ENCODE measurements at regions not wholly inside any gene's neighbourhood (a gene's known extent, or its start where the extent isn't known, plus 50 kb on each side); places are given as distances from the start of the nearest gene placed in this dataset.

GRCh38 chr10:65675236-65675635 is 1250.6 kb upstream of the LRRTM3 start:
- 29 to 100% (median 86%) methylated on average over 1 to 7 of the region's 7 CpGs for WGBS, 10 experiments
- H3K27ac ChIP-seq, result no peak overlapping the region
- in situ Hi-C loops (cut with MboI; ENCODE audit: low pct_unique_long_range_greater_than_20kb in 2 of 9, low sequenced_read_pairs in 9 of 9, unreplicated experiment in 9 of 9), result no loop called here
- no peaks in the 10 kb centered on the region for H3K4me1 ChIP-seq (replicated peaks in 1 of 2)
- H3K4me3 ChIP-seq, result no peak overlapping the region
- ATAC-seq (replicated peaks in 6 of 8), result no peak

DNA sequence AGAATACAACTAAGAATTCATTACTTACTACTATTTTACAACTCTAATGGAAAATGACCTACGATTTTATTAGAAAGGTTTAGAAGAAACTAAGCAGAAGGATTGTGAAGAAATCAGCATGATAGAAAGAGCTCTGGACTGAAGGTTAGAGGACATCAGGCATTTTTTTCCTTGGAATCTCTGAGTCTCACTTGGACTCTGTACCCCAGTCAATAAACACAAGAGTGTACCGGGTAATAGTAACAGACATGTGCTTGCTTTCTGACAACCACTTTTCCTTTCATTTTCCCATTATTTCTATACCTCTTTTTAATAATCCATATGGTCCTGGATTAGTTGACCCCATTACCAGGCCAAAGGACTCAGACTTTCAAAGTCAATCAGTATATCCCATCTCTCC is 1240.9 kb upstream of the LRRTM3 start:
- 11 to 100% (median 84%) methylated on average over 1 to 2 of the region's 2 CpGs for WGBS, 10 experiments
- in situ Hi-C loops (cut with MboI; ENCODE audit: low pct_unique_long_range_greater_than_20kb in 2 of 9, low sequenced_read_pairs in 9 of 9, unreplicated experiment in 9 of 9), result no loop called here
- Histone ChIP-seq H3K4me3 (no peak overlapping the region), H3K4me1 (replicated peaks in 1 of 2) (no peaks in the 10 kb centered on the region), H3K27ac (no peak overlapping the region)
- no peak for ATAC-seq (replicated peaks in 6 of 8)

GRCh38 chr10:65701168-65701776 is 1224.6 kb upstream of the LRRTM3 start:
- Histone ChIP-seq H3K27ac (no peak overlapping the region), H3K4me3 (no peak overlapping the region), H3K4me1 (replicated peaks in 1 of 2) (no peaks in the 10 kb centered on the region)
- WGBS, 10 experiments, result 0 to 86% (median 71%) methylated on average over 1 of the region's 1 CpG; no CpG with 5 or more reads in 1 of the 10 experiments
- no peak for ATAC-seq (replicated peaks in 6 of 8)
- in situ Hi-C loops (cut with MboI; ENCODE audit: low pct_unique_long_range_greater_than_20kb in 2 of 9, low sequenced_read_pairs in 9 of 9, unreplicated experiment in 9 of 9), result no loop called here

- in situ Hi-C loops (cut with MboI; ENCODE audit: low pct_unique_long_range_greater_than_20kb in 2 of 9, low sequenced_read_pairs in 9 of 9, unreplicated experiment in 9 of 9), result no loop called here
- ATAC-seq (replicated peaks in 6 of 8), result no peak
- no peaks in the 10 kb centered on the region for H3K4me1 ChIP-seq (replicated peaks in 1 of 2)
- no peak overlapping the region for H3K4me3 ChIP-seq
- H3K27ac ChIP-seq, result no peak overlapping the region
- WGBS, 10 experiments, result 0 to 100% (median 0%) methylated on average over 1 of the region's 1 CpG; no CpG with 5 or more reads in 6 of the 10 experiments
Observed at GRCh38 chr10:65708057-65708456, 1217.8 kb upstream of the LRRTM3 start.

DNA sequence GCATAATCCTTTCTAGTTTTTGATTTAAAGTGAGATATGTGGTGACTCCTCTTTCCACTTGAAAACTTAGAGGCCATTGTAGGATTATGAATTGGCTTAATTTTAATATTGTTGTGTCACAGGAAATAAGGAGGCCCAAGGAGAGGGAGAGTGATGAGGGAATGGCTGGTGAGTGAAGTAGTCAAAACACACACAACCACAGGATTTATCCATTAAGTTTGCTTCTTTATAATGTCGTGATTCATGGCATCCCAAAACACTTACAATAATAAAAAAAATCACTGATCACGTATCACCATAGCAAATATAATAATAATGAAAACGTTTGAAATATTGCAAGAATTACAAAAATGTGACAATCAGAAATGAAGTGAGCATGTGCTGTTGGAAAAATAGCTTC is 1215.5 kb upstream of the LRRTM3 start:
- H3K4me1 ChIP-seq (replicated peaks in 1 of 2), result no peaks in the 10 kb centered on the region
- in situ Hi-C loops (cut with MboI; ENCODE audit: low pct_unique_long_range_greater_than_20kb in 2 of 9, low sequenced_read_pairs in 9 of 9, unreplicated experiment in 9 of 9), result no loop called here
- H3K4me3 ChIP-seq, result no peak overlapping the region
- no peak overlapping the region for H3K27ac ChIP-seq
- no peak for ATAC-seq (replicated peaks in 6 of 8)
- 0 to 90% (median 73%) methylated on average over 2 to 3 of the region's 3 CpGs for WGBS, 10 experiments

DNA sequence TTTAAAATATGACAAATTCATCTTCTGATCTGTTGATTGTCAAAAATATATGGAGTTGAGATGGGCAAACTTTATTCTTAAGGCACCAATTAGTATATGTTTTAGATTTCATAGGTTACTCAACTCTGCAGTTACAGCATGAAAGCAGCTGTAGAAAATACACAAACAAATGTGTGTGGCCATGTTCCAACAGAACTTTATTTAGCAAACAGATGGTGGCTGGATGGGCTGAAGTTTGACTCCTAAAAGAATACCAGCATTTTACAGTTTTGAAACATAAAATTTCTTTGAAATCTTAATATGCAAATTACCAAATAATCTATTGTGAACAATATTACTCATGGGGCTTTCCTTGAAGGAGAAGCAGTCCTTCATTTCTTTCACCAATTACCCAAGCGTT is 1206.0 kb upstream of the LRRTM3 start:
- Histone ChIP-seq H3K27ac (no peak overlapping the region), H3K4me1 (replicated peaks in 1 of 2) (no peaks in the 10 kb centered on the region), H3K4me3 (no peak overlapping the region)
- WGBS, 10 experiments, result 0 to 100% (median 29%) methylated on average over 1 of the region's 1 CpG; no CpG with 5 or more reads in 1 of the 10 experiments
- ATAC-seq (replicated peaks in 6 of 8), result no peak
- in situ Hi-C loops (cut with MboI; ENCODE audit: low pct_unique_long_range_greater_than_20kb in 2 of 9, low sequenced_read_pairs in 9 of 9, unreplicated experiment in 9 of 9), result no loop called here

DNA sequence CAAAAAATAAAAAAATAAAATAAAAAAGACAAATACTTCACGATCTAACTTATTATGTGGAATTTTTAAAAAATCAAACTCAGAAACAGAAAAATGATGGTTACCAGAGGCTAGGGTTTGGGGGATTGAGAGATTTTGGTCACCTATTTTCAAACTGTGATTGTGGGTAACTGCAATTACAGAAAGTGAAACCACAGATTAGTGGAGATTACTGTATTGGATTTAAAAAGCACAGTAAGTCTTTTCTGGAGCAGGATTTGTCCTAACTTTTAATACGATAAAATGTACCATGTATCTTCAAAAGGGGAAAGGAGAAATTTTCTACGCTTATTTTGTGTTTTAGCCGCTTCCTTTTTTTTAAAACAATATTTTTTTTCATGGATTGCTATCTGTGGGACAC is 1204.9 kb upstream of the LRRTM3 start:
- ATAC-seq (replicated peaks in 6 of 8), result no peak
- no peak overlapping the region for H3K4me3 ChIP-seq
- in situ Hi-C loops (cut with MboI; ENCODE audit: low pct_unique_long_range_greater_than_20kb in 2 of 9, low sequenced_read_pairs in 9 of 9, unreplicated experiment in 9 of 9), result no loop called here
- no peak overlapping the region for H3K27ac ChIP-seq
- WGBS, 10 experiments, result 15 to 100% (median 79%) methylated on average over 1 to 4 of the region's 4 CpGs
- no peaks in the 10 kb centered on the region for H3K4me1 ChIP-seq (replicated peaks in 1 of 2)

DNA sequence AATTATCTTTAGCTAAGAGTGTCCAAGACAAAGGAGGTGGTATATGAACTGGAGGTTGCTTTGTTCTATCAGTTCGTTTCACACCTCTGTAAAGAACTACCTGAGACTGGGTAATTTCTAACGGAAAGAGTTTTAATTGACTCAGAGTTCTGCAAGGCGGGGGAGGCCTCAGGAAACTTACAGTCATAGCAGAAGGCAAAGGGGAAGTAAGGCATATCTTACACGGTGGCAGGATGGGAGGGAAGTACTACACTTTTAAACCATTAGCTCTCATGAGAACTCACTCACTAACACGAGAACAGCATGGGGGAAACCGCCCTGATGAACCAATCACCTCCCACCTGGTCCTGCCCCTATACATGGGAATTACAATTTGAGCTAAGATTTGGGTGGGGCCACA is 1202.3 kb upstream of the LRRTM3 start:
- Histone ChIP-seq H3K27ac (no peak overlapping the region), H3K4me3 (no peak overlapping the region), H3K4me1 (replicated peaks in 1 of 2) (no peaks in the 10 kb centered on the region)
- ATAC-seq (replicated peaks in 6 of 8), result no peak
- in situ Hi-C loops (cut with MboI; ENCODE audit: low pct_unique_long_range_greater_than_20kb in 2 of 9, low sequenced_read_pairs in 9 of 9, unreplicated experiment in 9 of 9), result no loop called here
- 17 to 100% (median 87%) methylated on average over 1 to 4 of the region's 6 CpGs; no CpG with 5 or more reads in 4 of the 10 experiments for WGBS, 10 experiments

DNA sequence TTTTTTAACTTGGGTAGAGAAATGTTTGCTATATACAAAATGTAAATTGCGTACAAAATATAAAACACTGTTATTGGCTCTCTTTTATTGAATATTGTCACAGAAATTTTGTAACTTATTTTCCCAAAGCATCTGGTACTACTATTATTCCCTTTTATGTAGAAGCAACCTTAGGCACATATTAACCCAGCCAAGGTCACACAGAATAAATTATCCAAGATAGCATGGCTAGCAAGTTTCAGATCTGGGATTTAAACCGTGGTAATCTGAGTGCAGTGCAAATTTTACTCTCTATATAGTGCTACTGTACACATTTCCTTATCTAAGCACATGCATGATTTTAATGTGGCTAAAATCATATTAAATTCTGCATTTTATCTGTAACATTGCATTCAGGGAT is 1190.5 kb upstream of the LRRTM3 start:
- no peak for ATAC-seq (replicated peaks in 6 of 8)

GRCh38 chr10:65742906-65743305 is 1182.9 kb upstream of the LRRTM3 start:
- no peak for ATAC-seq (replicated peaks in 6 of 8)
- no peak overlapping the region for H3K27ac ChIP-seq
- in situ Hi-C loops (cut with MboI; ENCODE audit: low pct_unique_long_range_greater_than_20kb in 2 of 9, low sequenced_read_pairs in 9 of 9, unreplicated experiment in 9 of 9), result no loop called here
- H3K4me1 ChIP-seq (replicated peaks in 1 of 2), result no peaks in the 10 kb centered on the region
- H3K4me3 ChIP-seq, result no peak overlapping the region
- 0 to 100% (median 77%) methylated on average over 1 of the region's 1 CpG; no CpG with 5 or more reads in 5 of the 10 experiments for WGBS, 10 experiments

More for the DNA sequence above, 1190.5 kb upstream of the LRRTM3 start:
- in situ Hi-C loops (cut with MboI; ENCODE audit: low pct_unique_long_range_greater_than_20kb in 2 of 9, low sequenced_read_pairs in 9 of 9, unreplicated experiment in 9 of 9), result no loop called here
- H3K4me1 ChIP-seq (replicated peaks in 1 of 2), result no peaks in the 10 kb centered on the region
- WGBS, 10 experiments, result 38 to 100% (median 80%) methylated on average over 1 to 2 of the region's 2 CpGs; no CpG with 5 or more reads in 1 of the 10 experiments
- H3K27ac ChIP-seq, result no peak overlapping the region
- no peak overlapping the region for H3K4me3 ChIP-seq

DNA sequence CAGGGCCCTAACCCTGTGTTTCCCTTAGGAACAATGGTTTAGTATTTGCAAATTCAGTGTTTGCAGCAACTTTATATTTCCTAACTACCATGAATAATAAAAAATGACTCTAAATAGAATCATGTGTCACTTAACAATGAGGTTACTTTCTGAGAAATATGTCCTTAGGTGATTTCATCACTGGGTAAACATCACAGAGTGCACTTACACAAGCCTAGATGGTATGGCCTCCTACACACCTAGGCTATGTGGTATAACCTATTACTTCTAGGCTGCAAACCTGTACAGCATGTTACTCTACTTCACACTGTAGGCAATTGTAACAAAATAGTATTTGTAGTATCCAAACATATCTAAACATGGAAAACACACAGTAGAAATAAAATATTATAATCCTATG is 1174.6 kb upstream of the LRRTM3 start:
- Histone ChIP-seq H3K27ac (no peak overlapping the region), H3K4me3 (no peak overlapping the region), H3K4me1 (replicated peaks in 1 of 2) (no peaks in the 10 kb centered on the region)
- no peak for ATAC-seq (replicated peaks in 6 of 8)
- in situ Hi-C loops (cut with MboI; ENCODE audit: low pct_unique_long_range_greater_than_20kb in 2 of 9, low sequenced_read_pairs in 9 of 9, unreplicated experiment in 9 of 9), result no loop called here

GRCh38 chr10:65751896-65752295 is 1173.9 kb upstream of the LRRTM3 start:
- no peak overlapping the region for H3K27ac ChIP-seq
- in situ Hi-C loops (cut with MboI; ENCODE audit: low pct_unique_long_range_greater_than_20kb in 2 of 9, low sequenced_read_pairs in 9 of 9, unreplicated experiment in 9 of 9), result no loop called here
- ATAC-seq (replicated peaks in 6 of 8), result no peak
- H3K4me3 ChIP-seq, result no peak overlapping the region
- no peaks in the 10 kb centered on the region for H3K4me1 ChIP-seq (replicated peaks in 1 of 2)
- 0 to 78% (median 60%) methylated on average over 1 of the region's 1 CpG; no CpG with 5 or more reads in 3 of the 10 experiments for WGBS, 10 experiments

- no peak overlapping the region for H3K4me3 ChIP-seq
- 11 to 90% (median 55%) methylated on average over 1 of the region's 1 CpG; no CpG with 5 or more reads in 1 of the 10 experiments for WGBS, 10 experiments
- H3K4me1 ChIP-seq (replicated peaks in 1 of 2), result no peaks in the 10 kb centered on the region
- ATAC-seq (replicated peaks in 6 of 8), result no peak
- H3K27ac ChIP-seq, result no peak overlapping the region
- in situ Hi-C loops (cut with MboI; ENCODE audit: low pct_unique_long_range_greater_than_20kb in 2 of 9, low sequenced_read_pairs in 9 of 9, unreplicated experiment in 9 of 9), result no loop called here
Observed at GRCh38 chr10:65753532-65753931, 1172.3 kb upstream of the LRRTM3 start.

GRCh38 chr10:65754112-65754511 is 1171.7 kb upstream of the LRRTM3 start:
- WGBS, 10 experiments, result 0 to 83% (median 45%) methylated on average over 1 to 2 of the region's 2 CpGs; no CpG with 5 or more reads in 4 of the 10 experiments
- in situ Hi-C loops (cut with MboI; ENCODE audit: low pct_unique_long_range_greater_than_20kb in 2 of 9, low sequenced_read_pairs in 9 of 9, unreplicated experiment in 9 of 9), result no loop called here
- ATAC-seq (replicated peaks in 6 of 8), result peak in 2 of 8 experiments; percentile 42 to 64
- Histone ChIP-seq H3K4me3 (no peak overlapping the region), H3K4me1 (replicated peaks in 1 of 2) (no peaks in the 10 kb centered on the region), H3K27ac (no peak overlapping the region)

Measured in motor neuron (in vitro differentiated cells).